ENCODE measurements at regions not wholly inside any gene's neighbourhood (a gene's known extent, or its start where the extent isn't known, plus 50 kb on each side); places are given as distances from the start of the nearest gene placed in this dataset.

DNA sequence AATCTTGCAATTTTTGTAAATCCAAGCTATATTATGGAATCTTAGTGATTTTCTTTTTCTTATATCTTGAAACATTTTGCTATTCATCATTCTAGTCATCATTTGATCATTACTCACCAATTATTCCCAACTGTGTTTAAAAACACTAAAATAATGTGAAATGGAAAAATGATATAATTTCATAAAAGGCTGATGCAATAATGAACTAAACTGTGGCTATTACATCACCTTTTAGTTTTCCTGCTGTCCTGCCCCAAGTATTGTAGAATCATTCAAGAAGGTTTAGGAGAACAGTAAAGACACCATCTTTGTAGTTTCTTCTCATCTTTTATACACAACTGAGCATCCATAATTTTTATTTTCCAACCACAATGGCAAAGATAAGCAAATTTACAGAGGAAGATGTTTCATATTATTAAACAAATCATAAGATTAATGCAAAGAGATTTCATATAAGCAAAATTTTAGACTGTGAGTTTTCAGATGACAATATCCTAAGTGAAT, 431.0 kb upstream of the SLC30A5 start:
- no peak for ATAC-seq
- BruUV-seq (replicated peaks), result no TSS peak
- intact Hi-C loops (cut with micrococcal nuclease), result no loop called here

More for the DNA sequence above, 431.0 kb upstream of the SLC30A5 start:
- H3K4me2 ChIP-seq (ENCODE audit: low read length), result no peak overlapping the region
- no peak overlapping the region for H3K9ac ChIP-seq (ENCODE audit: low read length)
- no peaks in the 10 kb centered on the region for H4K20me1 ChIP-seq (ENCODE audit: insufficient read depth)
- H3K9me2 ChIP-seq (ENCODE audit: insufficient read depth), result no peaks in the 10 kb centered on the region
- H3K4me1 ChIP-seq (ENCODE audit: control insufficient read depth in 1 of 2, insufficient read depth in 2 of 2, low read length in 2 of 2), result no peaks in the 10 kb centered on the region
- POLR2A ChIA-PET, result no interaction called here
- no peak for DNase-seq (ENCODE audit: low read depth, low spot score)
- RAD21 ChIA-PET (ENCODE audit: low non-redundant PET in 1 of 2, low total read pairs in 2 of 2, uncharacterized antibody in 2 of 2, unreplicated experiment in 2 of 2), result no interaction called here
- no peaks in the 10 kb centered on the region for H3K27me3 ChIP-seq (ENCODE audit: insufficient read depth, low read length)
- CTCF ChIA-PET, result no interaction called here
- H2AFZ ChIP-seq (ENCODE audit: low read depth, low read length, poor library complexity, severe bottlenecking), result no peak overlapping the region
- no peaks in the 10 kb centered on the region for H3K9me3 ChIP-seq (ENCODE audit: control insufficient read depth in 1 of 2, insufficient read depth in 1 of 2, low read depth in 1 of 2, low read length in 2 of 2)
- no peak overlapping the region for H3K4me3 ChIP-seq (replicated peaks in 1 of 2; ENCODE audit: low read depth in 1 of 2, low read length in 2 of 2)
- TF ChIP-seq, protein P1, sequence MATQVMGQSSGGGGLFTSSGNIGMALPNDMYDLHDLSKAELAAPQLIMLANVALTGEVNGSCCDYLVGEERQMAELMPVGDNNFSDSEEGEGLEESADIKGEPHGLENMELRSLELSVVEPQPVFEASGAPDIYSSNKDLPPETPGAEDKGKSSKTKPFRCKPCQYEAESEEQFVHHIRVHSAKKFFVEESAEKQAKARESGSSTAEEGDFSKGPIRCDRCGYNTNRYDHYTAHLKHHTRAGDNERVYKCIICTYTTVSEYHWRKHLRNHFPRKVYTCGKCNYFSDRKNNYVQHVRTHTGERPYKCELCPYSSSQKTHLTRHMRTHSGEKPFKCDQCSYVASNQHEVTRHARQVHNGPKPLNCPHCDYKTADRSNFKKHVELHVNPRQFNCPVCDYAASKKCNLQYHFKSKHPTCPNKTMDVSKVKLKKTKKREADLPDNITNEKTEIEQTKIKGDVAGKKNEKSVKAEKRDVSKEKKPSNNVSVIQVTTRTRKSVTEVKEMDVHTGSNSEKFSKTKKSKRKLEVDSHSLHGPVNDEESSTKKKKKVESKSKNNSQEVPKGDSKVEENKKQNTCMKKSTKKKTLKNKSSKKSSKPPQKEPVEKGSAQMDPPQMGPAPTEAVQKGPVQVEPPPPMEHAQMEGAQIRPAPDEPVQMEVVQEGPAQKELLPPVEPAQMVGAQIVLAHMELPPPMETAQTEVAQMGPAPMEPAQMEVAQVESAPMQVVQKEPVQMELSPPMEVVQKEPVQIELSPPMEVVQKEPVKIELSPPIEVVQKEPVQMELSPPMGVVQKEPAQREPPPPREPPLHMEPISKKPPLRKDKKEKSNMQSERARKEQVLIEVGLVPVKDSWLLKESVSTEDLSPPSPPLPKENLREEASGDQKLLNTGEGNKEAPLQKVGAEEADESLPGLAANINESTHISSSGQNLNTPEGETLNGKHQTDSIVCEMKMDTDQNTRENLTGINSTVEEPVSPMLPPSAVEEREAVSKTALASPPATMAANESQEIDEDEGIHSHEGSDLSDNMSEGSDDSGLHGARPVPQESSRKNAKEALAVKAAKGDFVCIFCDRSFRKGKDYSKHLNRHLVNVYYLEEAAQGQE (IDR thresholded peaks at IDR 0.05; ENCODE audit: low read depth), result no peak
- no peak for TF ChIP-seq SRF (IDR thresholded peaks at IDR 0.05; ENCODE audit: low read depth)
- TF ChIP-seq CEBPB (IDR thresholded peaks at IDR 0.05; ENCODE audit: low read depth), result 0 out of 2 replicates have a peak, but pooled peaks have one; percentile 10
- H3K27ac ChIP-seq (ENCODE audit: low read depth, low read length), result no peak overlapping the region
- H3K36me3 ChIP-seq (ENCODE audit: control insufficient read depth in 1 of 2, insufficient read depth in 2 of 2, low read length in 2 of 2), result no peaks in the 10 kb centered on the region
- H3K79me2 ChIP-seq (ENCODE audit: insufficient read depth, low read length), result no peaks in the 10 kb centered on the region

All from HCT116 (cell line).